ENCODE measurements at regions not wholly inside any gene's neighbourhood (a gene's known extent, or its start where the extent isn't known, plus 50 kb on each side); places are given as distances from the start of the nearest gene placed in this dataset.

- no peak for TF ChIP-seq ZBTB6 (tag by site-specific recombination; IDR thresholded peaks at IDR 0.05)
- no peak for TF ChIP-seq ZFP69B (tag by site-specific recombination; IDR thresholded peaks at IDR 0.05)
- TF ChIP-seq SP7 (tag by site-specific recombination; IDR thresholded peaks at IDR 0.05) = no peak
- no peak for TF ChIP-seq ZXDB (tag by site-specific recombination; IDR thresholded peaks at IDR 0.05)
- TF ChIP-seq ZNF585B (tag by site-specific recombination; IDR thresholded peaks at IDR 0.05) = no peak
These were observed 220.9 kb upstream of the CEP162 start (continued) for GRCh38 chr6:84448331-84448730.

- no peaks in the 10 kb centered on the region for H3K36me3 ChIP-seq (ENCODE audit: control insufficient read depth in 2 of 2, insufficient read depth in 1 of 2, low read length in 2 of 2)
- CTCF ChIA-PET = interaction anchor here (0.7 kb wide), 1 partner anchor 26 kb away, joined by 3 read pairs; no protein-coding TSS in a partner anchor
- TF ChIP-seq GFI1B (tag by site-specific recombination; IDR thresholded peaks at IDR 0.05) (no peak), ZNF221 (tag by site-specific recombination; IDR thresholded peaks at IDR 0.05; ENCODE audit: borderline replicate concordance) (no peak), ZNF624 (tag by site-specific recombination; IDR thresholded peaks at IDR 0.05) (no peak), ZNF704 (tag by site-specific recombination; IDR thresholded peaks at IDR 0.05) (no peak), HOXA7 (CRISPR knock-in tag; IDR thresholded peaks at IDR 0.05; ENCODE audit: borderline replicate concordance) (no peak)
- no peaks in the 10 kb centered on the region for H3K9me3 ChIP-seq (ENCODE audit: control insufficient read depth, insufficient read depth, low read depth, low read length)
- POLR2A ChIA-PET = no interaction called here
- H3K27ac ChIP-seq (ENCODE audit: extremely low read depth, low read depth, low read length) = no peak overlapping the region
- peaks cover 17% of the 10 kb centered on the region for H3K4me1 ChIP-seq (ENCODE audit: control insufficient read depth, insufficient read depth, low read length)
- no peak overlapping the region for H3K4me3 ChIP-seq (ENCODE audit: low read depth, low read length)
These were observed 220.2 kb upstream of the CEP162 start for GRCh38 chr6:84447651-84448050.

- ChIA-PET CTCF (interaction anchor here (0.6 to 1.7 kb wide), 6 partner anchors 11 to 1568 kb away, joined by 3 to 9 read pairs (median 4); no protein-coding TSS in a partner anchor), POLR2A (interaction anchor here (0.7 kb wide), 1 partner anchor 24 kb away, joined by 3 read pairs; no protein-coding TSS in a partner anchor)
- H3K27ac ChIP-seq (ENCODE audit: extremely low read depth, low read depth, low read length) = no peak overlapping the region
- no peak overlapping the region for H3K4me3 ChIP-seq (ENCODE audit: low read depth, low read length)
- TF ChIP-seq ZNF132 (tag by site-specific recombination; IDR thresholded peaks at IDR 0.05; ENCODE audit: borderline replicate concordance) (no peak), ZNF221 (tag by site-specific recombination; IDR thresholded peaks at IDR 0.05; ENCODE audit: borderline replicate concordance) (no peak), ZNF449 (tag by site-specific recombination; IDR thresholded peaks at IDR 0.05) (no peak), TRIM28 (IDR thresholded peaks at IDR 0.05; ENCODE audit: borderline replicate concordance, low read length) (no peak), PATZ1 (tag by site-specific recombination; IDR thresholded peaks at IDR 0.05) (no peak), OVOL3 (tag by site-specific recombination; IDR thresholded peaks at IDR 0.05) (no peak), KLF8 (tag by site-specific recombination; IDR thresholded peaks at IDR 0.05) (no peak), ZNF416 (tag by site-specific recombination; IDR thresholded peaks at IDR 0.05) (no peak), ZNF843 (tag by site-specific recombination; IDR thresholded peaks at IDR 0.05) (no peak), ZNF548 (tag by site-specific recombination; IDR thresholded peaks at IDR 0.05) (no peak), ZNF148 (tag by site-specific recombination; IDR thresholded peaks at IDR 0.05; ENCODE audit: borderline replicate concordance) (no peak), ZNF624 (tag by site-specific recombination; IDR thresholded peaks at IDR 0.05) (no peak), ZNF701 (tag by site-specific recombination; IDR thresholded peaks at IDR 0.05) (no peak)
- H3K9me3 ChIP-seq (ENCODE audit: control insufficient read depth, insufficient read depth, low read depth, low read length) = no peaks in the 10 kb centered on the region
- peaks cover 17% of the 10 kb centered on the region for H3K4me1 ChIP-seq (ENCODE audit: control insufficient read depth, insufficient read depth, low read length)
- H3K36me3 ChIP-seq (ENCODE audit: control insufficient read depth in 2 of 2, insufficient read depth in 1 of 2, low read length in 2 of 2) = no peaks in the 10 kb centered on the region
These were observed 217.6 kb upstream of the CEP162 start for GRCh38 chr6:84445068-84445467.

Data from HEK293 (cell line).